ENCODE measurements at regions not wholly inside any gene's neighbourhood (a gene's known extent, or its start where the extent isn't known, plus 50 kb on each side); places are given as distances from the start of the nearest gene placed in this dataset.
"Not testable (repeated sequence)": the region's sequence is repeated elsewhere in the genome, so short reads cannot be mapped to it uniquely, and the experiment has no call there.

GRCh38 chrX:67213686-67214085 lies 330.1 kb upstream of the AR start:
- H3K27ac ChIP-seq (ENCODE audit: low read depth, low read length); H3K4me1 ChIP-seq (ENCODE audit: insufficient read depth, low read length); intact Hi-C loops (cut with micrococcal nuclease); H3K27me3 ChIP-seq (ENCODE audit: insufficient read depth, low read length); CTCF ChIA-PET (ENCODE audit: partially characterized antibody); H3K9me3 ChIP-seq (ENCODE audit: control insufficient read depth in 1 of 2, low read length in 2 of 2); H3K4me3 ChIP-seq (ENCODE audit: low read length in 2 of 2); H3K27ac Mint-ChIP-seq; POLR2A ChIA-PET (ENCODE audit: partially characterized antibody); H3K4me3 Mint-ChIP-seq; H3K36me3 Mint-ChIP-seq; H3K27me3 Mint-ChIP-seq; DNase-seq; H3K36me3 ChIP-seq (ENCODE audit: insufficient read depth, low read length); H3K4me1 Mint-ChIP-seq: not testable (repeated sequence)
- peaks cover 0 to 13% (median 4%) of the 10 kb centered on the region in 8 donors for H3K9me3 Mint-ChIP-seq

- Histone ChIP-seq H3K4me3 (ENCODE audit: low read length in 2 of 2) (no peak overlapping the region), H3K36me3 (ENCODE audit: insufficient read depth, low read length) (no peaks in the 10 kb centered on the region), H3K4me1 (ENCODE audit: insufficient read depth, low read length) (no peaks in the 10 kb centered on the region), H3K27me3 (ENCODE audit: insufficient read depth, low read length) (no peaks in the 10 kb centered on the region), H3K27ac (ENCODE audit: low read depth, low read length) (no peak overlapping the region), H3K9me3 (ENCODE audit: control insufficient read depth in 1 of 2, low read length in 2 of 2) (no peaks in the 10 kb centered on the region)
- no peaks in the 10 kb centered on the region for H3K27me3 Mint-ChIP-seq
- no peak for DNase-seq
- H3K4me1 Mint-ChIP-seq: no peaks in the 10 kb centered on the region
- intact Hi-C loops (cut with micrococcal nuclease): no loop called here
- CTCF ChIA-PET (ENCODE audit: partially characterized antibody): no interaction called here
- H3K4me3 Mint-ChIP-seq: no peak overlapping the region
- no peaks in the 10 kb centered on the region for H3K36me3 Mint-ChIP-seq
- POLR2A ChIA-PET (ENCODE audit: partially characterized antibody): no interaction called here
- no peak overlapping the region for H3K27ac Mint-ChIP-seq
- peaks cover 0 to 15% (median 0%) of the 10 kb centered on the region in 8 donors for H3K9me3 Mint-ChIP-seq
These were observed 335.9 kb upstream of the AR start for GRCh38 chrX:67207912-67208311.

DNA sequence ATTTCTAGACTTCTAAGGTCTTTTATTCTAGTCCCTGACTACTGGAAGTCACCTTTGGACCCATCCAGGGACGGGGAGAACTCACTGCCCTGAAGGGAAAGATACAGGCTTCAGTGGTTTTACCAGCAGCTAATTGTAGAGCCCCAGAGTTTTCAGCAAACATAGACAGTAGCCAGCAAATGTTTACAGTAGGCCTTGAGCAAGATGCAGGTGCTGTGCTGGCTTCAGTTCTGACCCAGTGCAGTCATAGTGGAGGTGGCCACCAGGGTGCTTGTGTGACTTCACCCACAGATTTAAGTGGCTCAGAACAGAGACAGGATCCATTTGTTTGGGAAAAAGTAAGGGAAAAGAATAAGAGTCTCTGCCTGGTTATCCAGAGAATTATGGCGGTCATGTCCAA lies 384.4 kb upstream of the AR start:
- no peaks in the 10 kb centered on the region for H3K27me3 ChIP-seq (ENCODE audit: insufficient read depth, low read length)
- Mint-ChIP-seq H3K4me1 (no peaks in the 10 kb centered on the region), H3K4me3 (no peak overlapping the region), H3K36me3 (no peaks in the 10 kb centered on the region), H3K9me3 (peaks cover 0 to 3% (median under 1%) of the 10 kb centered on the region in 8 donors), H3K27ac (no peak overlapping the region), H3K27me3 (no peaks in the 10 kb centered on the region)
- no peaks in the 10 kb centered on the region for H3K9me3 ChIP-seq (ENCODE audit: control insufficient read depth in 1 of 2, low read length in 2 of 2)
- no peak for DNase-seq
- POLR2A ChIA-PET (ENCODE audit: partially characterized antibody): no interaction called here
- H3K4me3 ChIP-seq (ENCODE audit: low read length in 2 of 2): no peak overlapping the region
- CTCF ChIA-PET (ENCODE audit: partially characterized antibody): no interaction called here
- H3K4me1 ChIP-seq (ENCODE audit: insufficient read depth, low read length): no peaks in the 10 kb centered on the region
- intact Hi-C loops (cut with micrococcal nuclease): no loop called here
- no peaks in the 10 kb centered on the region for H3K36me3 ChIP-seq (ENCODE audit: insufficient read depth, low read length)
- no peak overlapping the region for H3K27ac ChIP-seq (ENCODE audit: low read depth, low read length)

DNA sequence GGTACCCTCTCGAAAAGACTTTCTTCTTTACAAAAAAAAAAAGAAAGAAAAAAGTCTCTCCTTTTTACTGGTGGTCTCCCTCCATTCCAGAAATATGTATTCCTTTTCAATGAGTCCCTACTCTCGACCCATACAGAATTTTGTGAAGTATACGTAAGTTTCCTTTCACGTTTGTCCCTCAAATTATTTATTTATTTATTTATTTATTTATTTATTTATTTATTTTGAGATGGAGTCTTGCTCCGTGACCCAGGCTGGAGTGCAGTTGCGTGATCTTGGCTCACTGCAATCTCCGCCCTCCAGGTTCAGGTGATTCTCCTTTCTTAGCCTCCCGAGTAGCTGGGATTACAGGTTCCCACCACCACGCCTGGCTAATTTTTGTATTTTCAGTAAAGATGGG lies 429.2 kb upstream of the AR start:
- H3K36me3 Mint-ChIP-seq: no peaks in the 10 kb centered on the region
- intact Hi-C loops (cut with micrococcal nuclease): no loop called here
- CTCF ChIA-PET (ENCODE audit: partially characterized antibody): no interaction called here

DNA sequence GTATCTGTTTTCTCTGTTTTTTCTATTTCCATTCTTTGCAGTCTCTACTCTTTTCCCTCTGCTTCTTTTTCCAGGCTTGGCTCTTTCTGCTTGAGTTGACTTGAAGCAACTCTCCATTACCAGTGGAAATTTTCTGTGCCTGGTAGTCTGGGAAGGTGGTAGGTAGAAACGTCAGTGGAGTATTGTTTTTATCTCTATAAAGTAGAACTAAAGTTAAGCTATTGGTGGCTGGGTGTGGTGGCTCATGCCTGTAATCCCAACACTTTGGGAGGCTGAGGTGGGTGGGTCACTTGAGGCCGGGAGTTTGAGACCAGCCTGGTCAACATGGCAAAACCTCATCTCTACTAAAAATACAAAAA lies 438.1 kb upstream of the AR start:
- H3K4me3 ChIP-seq (ENCODE audit: low read length in 2 of 2): no peak overlapping the region
- no peak overlapping the region for H3K4me3 Mint-ChIP-seq
- H3K4me1 Mint-ChIP-seq: no peaks in the 10 kb centered on the region
- H3K4me1 ChIP-seq (ENCODE audit: insufficient read depth, low read length): no peaks in the 10 kb centered on the region
- peaks cover 0 to 6% (median 0%) of the 10 kb centered on the region in 8 donors for H3K9me3 Mint-ChIP-seq
- no peak for DNase-seq
- no peaks in the 10 kb centered on the region for H3K27me3 Mint-ChIP-seq
- ChIA-PET CTCF (ENCODE audit: partially characterized antibody) (no interaction called here), POLR2A (ENCODE audit: partially characterized antibody) (no interaction called here)
- H3K36me3 Mint-ChIP-seq: no peaks in the 10 kb centered on the region
- H3K36me3 ChIP-seq (ENCODE audit: insufficient read depth, low read length): no peaks in the 10 kb centered on the region
- no peaks in the 10 kb centered on the region for H3K9me3 ChIP-seq (ENCODE audit: control insufficient read depth in 1 of 2, low read length in 2 of 2)
- H3K27me3 ChIP-seq (ENCODE audit: insufficient read depth, low read length): no peaks in the 10 kb centered on the region
- intact Hi-C loops (cut with micrococcal nuclease): no loop called here
- H3K27ac Mint-ChIP-seq: no peak overlapping the region
- H3K27ac ChIP-seq (ENCODE audit: low read depth, low read length): no peak overlapping the region

More for the DNA sequence above, 429.2 kb upstream of the AR start:
- Histone ChIP-seq H3K36me3 (ENCODE audit: insufficient read depth, low read length) (no peaks in the 10 kb centered on the region), H3K4me3 (ENCODE audit: low read length in 2 of 2) (no peak overlapping the region), H3K27me3 (ENCODE audit: insufficient read depth, low read length) (no peaks in the 10 kb centered on the region), H3K9me3 (ENCODE audit: control insufficient read depth in 1 of 2, low read length in 2 of 2) (no peaks in the 10 kb centered on the region), H3K27ac (ENCODE audit: low read depth, low read length) (no peak overlapping the region), H3K4me1 (ENCODE audit: insufficient read depth, low read length) (no peaks in the 10 kb centered on the region)
- no peak for DNase-seq
- H3K9me3 Mint-ChIP-seq: peaks cover 0 to 2% (median 0%) of the 10 kb centered on the region in 8 donors
- H3K4me1 Mint-ChIP-seq: no peaks in the 10 kb centered on the region
- POLR2A ChIA-PET (ENCODE audit: partially characterized antibody): no interaction called here
- no peak overlapping the region for H3K27ac Mint-ChIP-seq
- H3K27me3 Mint-ChIP-seq: no peaks in the 10 kb centered on the region
- H3K4me3 Mint-ChIP-seq: no peak overlapping the region

GRCh38 chrX:67104982-67105757 lies 438.7 kb upstream of the AR start:
- no peak for DNase-seq
- Histone ChIP-seq H3K4me1 (ENCODE audit: insufficient read depth, low read length) (no peaks in the 10 kb centered on the region), H3K27ac (ENCODE audit: low read depth, low read length) (no peak overlapping the region), H3K4me3 (ENCODE audit: low read length in 2 of 2) (no peak overlapping the region), H3K36me3 (ENCODE audit: insufficient read depth, low read length) (no peaks in the 10 kb centered on the region), H3K27me3 (ENCODE audit: insufficient read depth, low read length) (no peaks in the 10 kb centered on the region), H3K9me3 (ENCODE audit: control insufficient read depth in 1 of 2, low read length in 2 of 2) (no peaks in the 10 kb centered on the region)
- H3K36me3 Mint-ChIP-seq: no peaks in the 10 kb centered on the region
- H3K9me3 Mint-ChIP-seq: peaks cover 0 to 6% (median 0%) of the 10 kb centered on the region in 8 donors
- intact Hi-C loops (cut with micrococcal nuclease): no loop called here
- H3K27me3 Mint-ChIP-seq: no peaks in the 10 kb centered on the region
- no peak overlapping the region for H3K4me3 Mint-ChIP-seq
- no peak overlapping the region for H3K27ac Mint-ChIP-seq
- H3K4me1 Mint-ChIP-seq: no peaks in the 10 kb centered on the region
- ChIA-PET CTCF (ENCODE audit: partially characterized antibody) (no interaction called here), POLR2A (ENCODE audit: partially characterized antibody) (no interaction called here)

- H3K4me1 ChIP-seq (ENCODE audit: insufficient read depth, low read length): no peaks in the 10 kb centered on the region
- H3K27me3 ChIP-seq (ENCODE audit: insufficient read depth, low read length): no peaks in the 10 kb centered on the region
- no peaks in the 10 kb centered on the region for H3K9me3 ChIP-seq (ENCODE audit: control insufficient read depth in 1 of 2, low read length in 2 of 2)
- CTCF ChIA-PET (ENCODE audit: partially characterized antibody): no interaction called here
- Mint-ChIP-seq H3K4me3 (no peak overlapping the region), H3K36me3 (no peaks in the 10 kb centered on the region), H3K27ac (no peak overlapping the region), H3K4me1 (no peaks in the 10 kb centered on the region), H3K27me3 (no peaks in the 10 kb centered on the region), H3K9me3 (peaks cover 0 to 7% (median 0%) of the 10 kb centered on the region in 8 donors)
- no peak for DNase-seq
- H3K4me3 ChIP-seq (ENCODE audit: low read length in 2 of 2): no peak overlapping the region
- no peak overlapping the region for H3K27ac ChIP-seq (ENCODE audit: low read depth, low read length)
- H3K36me3 ChIP-seq (ENCODE audit: insufficient read depth, low read length): no peaks in the 10 kb centered on the region
- POLR2A ChIA-PET (ENCODE audit: partially characterized antibody): no interaction called here
- intact Hi-C loops (cut with micrococcal nuclease): no loop called here
These were observed 443.6 kb upstream of the AR start for GRCh38 chrX:67100031-67100884.

Data from CD4-positive, alpha-beta memory T cell (primary cell).